Occipital lobe (tissue), 1 donor: ENCODE measurements at regions not wholly inside any gene's neighbourhood (a gene's known extent, or its start where the extent isn't known, plus 50 kb on each side); places are given as distances from the start of the nearest gene placed in this dataset.

ENCODE experiments used
- DNase-seq: peaks from one replicate; lab custom pipeline; 2025; lab: John Stamatoyannopoulos, UW

DNA sequence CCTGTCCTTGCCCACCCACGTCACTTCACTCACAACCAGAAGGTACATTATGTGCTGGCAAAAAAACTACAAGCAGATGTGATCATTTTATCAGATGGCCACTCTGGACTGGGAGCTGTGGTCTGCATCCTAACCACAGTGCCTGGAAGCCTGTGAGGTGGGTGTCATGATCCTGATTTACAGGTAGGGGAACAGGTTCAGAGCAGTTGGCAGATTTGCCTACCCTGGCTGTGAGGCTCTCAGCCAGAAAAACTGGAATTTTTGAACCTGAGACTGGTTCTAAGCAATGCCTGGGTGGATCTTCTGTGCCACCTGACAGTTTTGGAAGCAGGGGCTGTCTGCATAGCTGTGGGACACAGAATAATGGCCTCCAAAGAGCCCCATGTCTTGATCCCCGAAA is 150.8 kb downstream of the SYF2 start:
- no peak for DNase-seq

DNA sequence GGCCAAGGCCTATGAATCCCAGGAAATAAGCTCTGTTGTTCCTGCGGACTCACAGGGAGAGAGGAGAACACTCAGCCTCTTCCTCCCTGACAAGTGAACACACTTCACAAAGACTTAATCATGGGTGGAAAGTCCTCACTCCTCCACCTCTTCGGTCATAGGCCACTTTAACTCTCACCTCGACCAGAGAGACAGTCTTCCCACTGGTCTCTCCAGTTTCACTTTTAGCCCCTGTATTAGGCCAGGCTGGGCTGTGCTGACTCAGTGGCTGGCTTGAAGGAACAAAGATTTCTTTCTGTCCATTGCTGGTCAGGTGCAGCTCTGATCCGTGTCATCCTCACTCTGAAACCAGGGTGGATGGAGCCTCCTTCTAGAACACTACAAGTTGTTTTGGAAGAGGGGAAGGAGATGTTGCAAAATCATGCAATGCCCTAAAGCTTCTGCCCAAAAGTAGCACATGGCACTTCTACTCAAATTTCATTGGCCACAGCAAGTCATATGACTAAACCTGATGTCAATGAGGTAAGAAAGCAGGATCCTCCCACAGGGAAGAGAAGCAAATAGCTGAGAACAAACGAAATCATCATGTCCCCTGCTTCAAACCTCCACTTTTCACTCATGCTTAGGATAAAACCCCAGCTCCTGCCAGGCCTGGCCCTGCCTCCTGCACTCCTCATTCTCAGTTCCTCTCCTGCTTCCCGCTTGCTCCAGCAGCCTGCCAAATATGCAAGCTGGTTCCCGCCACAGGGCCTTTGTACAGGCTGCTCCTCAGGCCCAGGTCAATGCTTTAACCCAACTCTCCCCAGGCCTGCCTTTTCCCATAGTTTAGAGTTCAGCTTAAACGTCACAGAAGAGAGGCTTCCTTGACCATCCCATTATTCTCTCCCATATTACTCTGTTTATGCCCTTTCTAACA is 150.5 kb upstream of the RUNX3 start:
- no peak for DNase-seq

DNA sequence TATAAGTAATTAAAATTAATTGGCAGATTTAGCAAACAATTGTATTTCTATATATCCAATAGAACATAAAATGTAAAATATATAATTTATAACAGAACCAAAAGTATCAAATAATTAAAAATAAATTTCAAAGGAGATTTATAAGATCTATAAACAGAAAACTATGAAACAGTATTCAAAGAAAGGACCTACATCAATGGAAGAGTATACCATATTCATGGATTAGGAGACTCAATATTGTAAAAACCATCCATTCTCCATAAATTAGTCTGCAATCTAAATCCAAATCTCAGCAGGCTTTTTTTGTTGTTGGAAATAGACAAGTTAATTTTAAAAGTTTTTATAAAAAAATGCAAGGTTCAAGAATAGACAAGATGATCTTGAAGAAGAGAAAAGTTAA is 149.0 kb upstream of the RUNX3 start:
- no peak for DNase-seq

DNA sequence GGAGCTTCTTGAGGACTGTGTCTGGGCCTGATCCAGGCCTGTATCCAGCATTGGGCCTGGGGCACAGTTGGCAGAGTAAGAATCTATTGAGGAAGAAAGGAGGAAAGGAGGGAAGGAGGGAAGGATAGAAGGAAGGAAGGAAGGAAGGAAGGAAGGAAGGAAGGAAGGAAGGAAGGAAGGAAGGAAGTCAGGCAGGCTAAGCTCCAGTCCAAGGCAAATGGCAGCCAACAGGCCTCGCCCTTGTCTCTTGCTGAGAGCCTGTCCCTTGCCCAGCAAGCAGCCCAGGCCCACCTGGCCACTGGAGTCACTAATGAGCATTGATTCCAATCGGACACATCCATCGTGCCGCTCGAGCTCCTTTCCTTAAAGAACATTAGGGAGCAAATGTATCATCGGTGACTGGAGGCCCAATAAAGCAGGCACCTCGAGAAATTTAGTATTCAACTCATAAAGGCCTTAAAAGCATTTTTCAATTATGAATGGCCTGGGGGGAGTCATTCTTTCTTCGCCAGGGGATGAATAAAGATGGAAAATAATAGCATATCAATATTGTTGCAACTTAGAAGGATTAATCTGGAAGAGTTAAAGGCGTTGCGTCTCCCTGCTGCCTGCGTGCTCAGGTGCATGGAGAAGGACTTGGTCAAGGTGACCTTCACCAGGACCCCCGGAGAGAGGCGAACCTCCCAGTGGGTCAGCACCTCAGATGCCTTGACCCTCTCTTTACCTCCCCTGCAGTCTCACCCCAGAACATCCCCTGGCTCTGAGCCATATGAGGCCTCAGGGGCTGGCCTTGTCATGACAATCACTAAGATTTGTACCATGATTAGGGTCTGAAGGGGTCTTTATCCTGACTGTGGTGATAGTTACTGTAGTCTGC is 144.5 kb upstream of the RUNX3 start:
- no peak for DNase-seq

GRCh38 chr1:25073640-25074270 is 143.7 kb upstream of the RUNX3 start:
- no peak for DNase-seq

DNA sequence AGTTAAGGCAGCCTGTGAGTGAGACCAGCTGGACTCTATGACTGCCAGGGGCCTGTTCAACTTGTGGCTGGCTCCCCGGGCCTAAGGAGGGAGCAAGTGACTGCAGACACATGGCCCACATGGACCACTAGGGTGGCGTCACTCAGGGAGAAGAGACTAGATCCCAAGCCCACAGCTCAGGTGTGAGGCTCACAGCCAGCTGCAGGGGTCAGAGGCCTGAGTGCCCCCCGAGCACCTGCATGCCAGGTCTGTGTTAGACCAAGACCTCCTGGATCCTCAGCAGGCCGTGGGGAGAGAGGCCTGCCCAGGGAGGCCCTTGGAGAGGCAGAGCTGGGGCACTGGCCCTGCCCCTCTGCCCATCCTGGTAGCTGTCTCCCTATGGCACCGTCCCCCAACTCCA is 142.4 kb upstream of the RUNX3 start:
- no peak for DNase-seq

GRCh38 chr1:25068829-25069228 is 138.8 kb upstream of the RUNX3 start:
- no peak for DNase-seq

GRCh38 chr1:25068316-25068715 is 138.2 kb upstream of the RUNX3 start:
- no peak for DNase-seq

GRCh38 chr1:25067518-25068251 is 137.6 kb upstream of the RUNX3 start:
- no peak for DNase-seq

DNA sequence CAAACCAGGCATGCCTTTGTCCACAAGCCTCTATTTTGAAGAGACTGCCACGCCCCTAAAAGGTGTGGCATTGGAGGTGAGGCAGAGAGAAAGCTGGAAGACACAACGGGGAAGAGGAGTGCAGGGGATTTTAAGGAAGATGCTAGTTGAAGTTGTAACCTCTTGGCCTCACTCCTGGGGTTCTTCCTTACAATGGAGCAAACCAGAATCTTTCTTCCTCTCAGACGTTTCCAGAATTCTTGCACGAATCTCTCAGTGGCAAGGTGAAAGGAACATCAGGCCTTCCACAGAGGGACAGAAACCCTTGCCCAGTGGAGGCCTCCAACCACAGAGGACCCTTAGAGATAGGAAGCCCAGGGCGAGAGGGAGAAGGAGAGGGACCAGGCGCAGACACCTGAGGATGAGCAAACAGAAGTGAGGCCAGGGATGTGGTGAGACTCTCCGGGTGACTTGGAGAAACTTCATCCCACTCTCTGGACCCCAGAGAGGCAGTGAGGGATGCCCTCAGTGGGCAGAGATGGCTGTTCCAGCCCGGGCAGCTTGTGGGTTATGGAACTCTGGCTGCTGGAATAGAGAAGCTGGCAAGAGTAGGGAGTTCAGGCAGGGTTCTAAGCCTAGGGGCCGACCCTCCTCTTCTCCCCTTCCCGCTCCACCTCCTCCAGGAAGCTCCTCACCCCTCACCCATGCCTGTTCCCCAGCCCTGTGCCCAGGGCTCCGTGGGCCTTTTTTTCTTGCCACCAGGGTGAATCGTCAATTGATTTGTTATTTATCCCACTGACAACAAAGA is 136.8 kb upstream of the RUNX3 start:
- no peak for DNase-seq

DNA sequence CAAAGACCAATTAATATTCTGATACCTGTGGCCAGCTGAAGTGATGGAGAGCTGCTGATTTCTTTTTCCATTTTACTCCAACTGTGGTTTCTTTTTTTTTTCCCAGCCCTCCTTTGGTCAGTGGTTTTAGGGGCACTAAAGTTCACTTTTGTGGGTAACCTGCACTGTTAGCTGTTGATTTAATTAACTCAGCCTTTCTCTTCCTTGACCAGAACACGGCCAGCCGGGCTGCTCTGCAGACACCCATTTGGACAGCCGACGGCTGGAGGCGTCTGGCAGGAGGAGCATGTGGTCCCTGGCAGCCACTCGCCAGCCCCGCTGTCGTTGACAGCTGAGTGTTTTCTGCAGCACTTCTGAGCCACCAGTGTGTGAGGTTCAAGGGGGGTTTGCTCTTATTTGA is 136.2 kb upstream of the RUNX3 start:
- no peak for DNase-seq

DNA sequence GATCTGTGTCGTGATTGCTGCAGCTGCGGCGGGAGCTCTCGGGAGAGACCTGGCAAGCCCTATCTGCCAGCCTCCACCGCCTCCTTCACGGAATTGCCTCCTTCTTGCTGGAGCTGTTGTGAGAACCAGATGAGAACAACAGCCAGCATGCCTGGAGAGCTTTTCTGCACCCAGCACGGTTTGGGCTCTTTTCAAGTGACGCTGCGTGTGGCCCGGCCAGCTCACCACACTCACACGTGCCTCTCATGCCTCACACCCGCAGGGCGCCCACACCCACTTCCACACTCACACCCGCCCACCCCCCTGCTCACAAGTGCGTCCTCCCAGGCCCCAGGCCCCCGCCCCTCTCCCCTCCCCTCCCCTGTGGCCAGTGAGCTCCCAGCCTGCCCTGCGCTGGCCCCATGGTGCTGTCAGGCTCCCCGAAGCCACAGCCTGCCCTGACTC is 135.7 kb upstream of the RUNX3 start:
- DNase-seq = no peak

DNA sequence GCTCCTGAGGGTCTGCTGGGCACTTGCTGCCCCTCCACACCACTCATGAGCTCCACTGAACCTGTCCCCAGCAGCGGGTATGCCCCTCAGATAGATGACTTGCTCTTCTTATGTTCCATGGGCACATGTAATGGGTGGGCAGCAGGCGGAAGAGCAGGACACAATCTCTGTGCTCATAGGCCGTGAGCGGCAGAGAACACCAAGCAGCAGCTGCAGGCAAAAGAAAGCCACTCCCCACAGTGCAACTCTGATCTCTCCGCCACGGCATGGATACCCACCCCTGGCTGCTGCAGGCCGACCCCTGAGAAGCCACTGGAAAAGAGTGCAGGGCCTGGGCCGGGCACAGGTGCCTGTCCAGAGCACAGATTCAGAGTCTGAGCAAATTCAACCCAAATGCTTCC is 135.2 kb upstream of the RUNX3 start:
- DNase-seq = no peak

GRCh38 chr1:25064465-25065240 is 134.6 kb upstream of the RUNX3 start:
- no peak for DNase-seq

DNA sequence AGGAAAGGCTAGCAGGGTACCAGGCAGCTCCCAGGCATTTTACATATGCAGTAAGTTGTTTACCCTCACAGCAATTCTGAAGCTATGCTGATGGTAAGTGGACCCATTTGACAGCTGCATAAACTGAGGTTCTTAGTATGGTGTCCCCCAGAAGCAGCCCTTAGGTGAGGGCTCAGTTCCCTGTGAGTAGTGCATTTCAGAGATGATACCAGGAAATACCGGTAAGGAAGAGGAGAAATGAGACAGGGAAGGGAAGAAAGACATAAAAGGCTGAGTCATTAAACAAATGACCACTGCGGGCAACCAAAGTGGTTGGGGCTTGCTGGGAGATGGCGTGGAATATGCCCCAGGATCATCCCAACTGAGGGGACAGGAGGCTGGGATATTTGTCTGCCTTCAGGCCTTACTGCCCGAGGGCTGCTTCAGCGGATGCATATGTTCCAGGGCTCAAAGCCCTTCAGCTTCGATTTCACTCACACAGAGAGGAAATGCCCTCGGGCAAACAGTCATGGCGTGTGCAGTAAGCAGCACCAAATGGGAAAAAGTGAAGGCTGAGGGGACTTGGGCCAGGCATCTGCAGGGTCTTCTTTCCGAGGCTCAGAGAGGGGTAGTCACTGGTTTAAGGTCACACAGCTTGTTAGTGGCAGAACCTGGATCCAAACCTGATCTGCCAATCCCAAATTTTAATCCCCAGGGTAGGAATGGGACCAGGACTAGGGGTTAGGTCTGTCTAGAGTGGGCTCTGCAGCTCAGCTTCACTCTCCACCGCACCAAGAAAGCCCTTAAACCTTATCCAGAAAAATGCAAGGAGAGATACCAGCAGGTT is 133.7 kb upstream of the RUNX3 start:
- no peak for DNase-seq

DNA sequence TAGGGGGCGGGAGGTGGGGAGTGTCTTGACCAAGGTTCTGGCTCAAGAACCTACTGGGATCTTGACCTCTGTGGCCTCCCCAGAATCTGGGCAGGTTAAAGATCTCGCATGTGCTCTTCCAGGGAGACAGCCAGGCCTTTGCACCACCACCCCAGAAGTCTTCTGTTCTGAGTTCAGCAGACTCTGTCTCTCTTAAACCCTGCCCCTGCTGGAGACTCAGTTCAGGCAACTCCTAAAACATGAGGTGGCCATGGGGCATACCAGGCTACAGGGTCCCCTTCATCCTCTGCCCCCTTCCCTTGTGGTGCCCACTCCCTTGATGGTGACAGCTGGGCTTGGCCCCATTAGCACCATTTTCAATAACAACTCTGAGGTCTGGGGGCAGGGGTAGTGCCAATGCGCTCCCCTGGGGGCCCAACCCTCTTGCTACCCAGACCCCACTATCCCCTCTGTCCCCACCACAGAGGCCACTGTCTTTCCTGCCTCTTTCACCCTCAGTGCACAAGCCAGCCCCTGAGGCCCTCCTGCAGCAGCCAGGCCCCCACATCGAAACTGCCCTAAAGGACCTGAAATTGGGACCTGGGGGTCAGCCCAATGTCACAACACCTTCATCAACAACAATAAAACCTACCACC is 132.7 kb upstream of the RUNX3 start:
- no peak for DNase-seq

GRCh38 chr1:25061261-25061995 is 131.4 kb upstream of the RUNX3 start:
- DNase-seq = no peak

GRCh38 chr1:25057188-25057587 is 127.1 kb upstream of the RUNX3 start:
- no peak for DNase-seq
